Body of pancreas (tissue), 4 donors: ENCODE measurements at regions not wholly inside any gene's neighbourhood (a gene's known extent, or its start where the extent isn't known, plus 50 kb on each side); places are given as distances from the start of the nearest gene placed in this dataset.

Source experiments
- POLR2A ChIP-seq, 3 donors: fragments of 450-650 bp; IDR thresholded peaks; one replicate each; pipeline ENCODE4 v1.6.1; 2016; ENCODE audit warnings: antibody characterized with exemption in 3 of 3, mild to moderate bottlenecking in 2 of 3
- TF ChIP-seq, protein P1 (sequence below), 7 experiments: fragments of 450-650 bp in 4 of 7; fragments of 200-600 bp in 3 of 7; sonication (generic) in 3 of 7; IDR thresholded peaks; one replicate each; pipeline ENCODE4 v1.5.1; 2016 to 2019; ENCODE audit warnings: antibody characterized with exemption in 7 of 7

DNA sequence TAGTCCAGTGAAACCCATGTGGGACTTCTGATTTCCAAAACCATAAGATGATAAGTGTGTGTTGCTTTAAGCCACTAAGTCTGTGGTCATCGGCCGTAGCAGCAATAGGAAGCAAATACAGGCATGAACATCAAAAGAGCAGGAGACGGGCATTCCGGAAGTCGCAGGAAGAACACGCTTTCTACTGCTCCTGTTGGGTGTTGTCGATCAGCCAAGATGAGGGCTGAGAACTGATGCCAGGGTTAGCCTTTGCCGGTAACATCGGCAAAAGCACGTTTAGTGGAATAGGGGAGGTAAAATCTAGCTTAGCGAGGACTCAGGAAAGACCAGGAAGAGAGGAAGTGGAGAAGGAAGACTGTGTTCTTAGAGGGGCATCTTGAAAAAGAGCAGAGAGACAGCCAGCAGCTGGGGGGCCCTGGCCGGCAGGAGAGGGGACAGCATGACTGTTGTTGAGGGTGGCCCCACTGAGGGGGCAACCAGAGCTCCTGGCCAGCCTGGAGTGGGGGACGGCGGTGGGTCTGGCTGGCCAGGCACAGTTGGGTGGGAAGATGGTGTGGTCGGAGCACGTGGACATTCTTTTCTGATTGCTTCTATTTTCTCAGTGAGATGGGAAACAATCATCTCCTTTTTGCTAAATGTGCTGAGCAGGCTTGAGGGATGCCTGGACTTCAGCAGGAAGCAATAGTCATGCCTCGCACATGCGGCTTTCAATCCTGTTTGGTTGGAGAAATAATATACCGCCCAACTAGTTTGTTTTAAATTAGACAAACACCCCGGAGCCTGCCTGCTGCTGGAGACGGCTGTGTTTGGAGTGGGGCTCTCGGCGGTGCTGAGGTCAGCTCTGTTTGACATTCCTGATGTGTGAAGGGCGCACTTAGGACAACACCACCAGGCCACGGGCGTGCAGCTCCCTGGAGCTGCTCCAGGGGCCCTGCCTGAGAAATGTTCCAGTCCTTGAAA lies 109.9 kb downstream of the METRNL start:
- TF ChIP-seq, protein P1, sequence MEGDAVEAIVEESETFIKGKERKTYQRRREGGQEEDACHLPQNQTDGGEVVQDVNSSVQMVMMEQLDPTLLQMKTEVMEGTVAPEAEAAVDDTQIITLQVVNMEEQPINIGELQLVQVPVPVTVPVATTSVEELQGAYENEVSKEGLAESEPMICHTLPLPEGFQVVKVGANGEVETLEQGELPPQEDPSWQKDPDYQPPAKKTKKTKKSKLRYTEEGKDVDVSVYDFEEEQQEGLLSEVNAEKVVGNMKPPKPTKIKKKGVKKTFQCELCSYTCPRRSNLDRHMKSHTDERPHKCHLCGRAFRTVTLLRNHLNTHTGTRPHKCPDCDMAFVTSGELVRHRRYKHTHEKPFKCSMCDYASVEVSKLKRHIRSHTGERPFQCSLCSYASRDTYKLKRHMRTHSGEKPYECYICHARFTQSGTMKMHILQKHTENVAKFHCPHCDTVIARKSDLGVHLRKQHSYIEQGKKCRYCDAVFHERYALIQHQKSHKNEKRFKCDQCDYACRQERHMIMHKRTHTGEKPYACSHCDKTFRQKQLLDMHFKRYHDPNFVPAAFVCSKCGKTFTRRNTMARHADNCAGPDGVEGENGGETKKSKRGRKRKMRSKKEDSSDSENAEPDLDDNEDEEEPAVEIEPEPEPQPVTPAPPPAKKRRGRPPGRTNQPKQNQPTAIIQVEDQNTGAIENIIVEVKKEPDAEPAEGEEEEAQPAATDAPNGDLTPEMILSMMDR (IDR thresholded peaks at IDR 0.05) = no peak
- no peak for TF ChIP-seq POLR2A (IDR thresholded peaks at IDR 0.05)
